Heart left ventricle (tissue), 16 donors: ENCODE measurements at regions not wholly inside any gene's neighbourhood (a gene's known extent, or its start where the extent isn't known, plus 50 kb on each side); places are given as distances from the start of the nearest gene placed in this dataset.
"Not testable (repeated sequence)": the region's sequence is repeated elsewhere in the genome, so short reads cannot be mapped to it uniquely, and the experiment has no call there.

Source experiments
- ATAC-seq, 4 donors: fragments of 200-7000 bp; cut with Tn5 transposase; one replicate each; pipeline ENCODE4 v1.9.1; 2020 to 2022; ENCODE audit warnings: moderate library complexity in 4 of 4, mild to moderate bottlenecking in 3 of 4, moderate number of reproducible peaks in 1 of 4
- DNase-seq, 5 donors: peaks; one replicate each; pipeline ENCODE4 v3.0.0-alpha.2; 2020
- H3K27ac ChIP-seq, 12 donors: fragments of 200-600 bp; sonication (generic) in 4 of 12; one replicate each; pipeline versions ENCODE4 v1.5.0 to v1.8.0; 2016 to 2022; ENCODE audit warnings: mild to moderate bottlenecking in 2 of 12
- H3K27me3 ChIP-seq, 9 donors: fragments of 200-600 bp; sonication (generic) in 2 of 9; one replicate each; pipeline versions ENCODE4 v1.5.1 to v1.8.0; 2016 to 2022; ENCODE audit warnings: mild to moderate bottlenecking in 3 of 9
- H3K36me3 ChIP-seq, 9 donors: fragments of 200-600 bp; sonication (generic) in 2 of 9; one replicate each; pipeline versions ENCODE4 v1.5.0 to v1.8.0; 2018 to 2022; ENCODE audit warnings: mild to moderate bottlenecking in 2 of 9
- H3K4me1 ChIP-seq, 12 donors: fragments of 200-600 bp; sonication (generic) in 4 of 12; one replicate each; pipeline versions ENCODE4 v1.5.0 to v1.8.0; 2016 to 2022; ENCODE audit warnings: mild to moderate bottlenecking in 3 of 12
- H3K4me3 ChIP-seq, 12 donors: fragments of 200-600 bp; sonication (generic) in 4 of 12; one replicate each; pipeline versions ENCODE4 v1.5.0 to v1.8.0; 2017 to 2022; ENCODE audit warnings: mild to moderate bottlenecking in 9 of 12, moderate library complexity in 4 of 12
- H3K9me3 ChIP-seq, 12 donors: fragments of 200-600 bp; sonication (generic) in 4 of 12; one replicate each; pipeline versions ENCODE4 v1.5.0 to v1.8.0; 2016 to 2022; ENCODE audit warnings: mild to moderate bottlenecking in 1 of 12
- CTCF ChIP-seq, 12 donors: fragments of 200-600 bp; sonication (generic) in 4 of 12; IDR thresholded peaks; one replicate each; pipeline versions ENCODE4 v1.5.0 to v1.8.0; 2018 to 2022; ENCODE audit warnings: antibody characterized with exemption in 12 of 12, mild to moderate bottlenecking in 5 of 12
- POLR2A ChIP-seq, 2 donors: fragments of 450-650 bp; IDR thresholded peaks; one replicate each; pipeline ENCODE4 v1.6.1; 2017; ENCODE audit warnings: antibody characterized with exemption in 2 of 2, mild to moderate bottlenecking in 2 of 2, moderate library complexity in 2 of 2
- WGBS, 4 donors: extraction: QIAGEN DNeasy Blood & Tissue Kit in 2 of 4; methylation state at CpG; one replicate each; pipeline versions ENCODE4 v1.1.5 to v1.1.7; 2013 to 2018; 5-methylcytosine and 5-hydroxymethylcytosine counted together
- intact Hi-C, 10 donors: fragments of 100-400 bp; cut with DNase I; formaldehyde crosslinking; loops; one replicate each; pipeline versions ENCODE4 v1.11.1 to v1.14.2; 2022
- donor health status: ischemic (EF 13 %, LVEDD 7.1; RV severe dilation, severe dysfunction).
- donor health status: healthy with polysubstance abuse.
- donor health status: DM: no; HTN: yes; CAD: no.
- donor health status: DM: no; HTN: no; CAD: no.
- donor health status: ischemic (EF 25% LVEDD 6.9; RV normal size, moderate dysfunction).
- donor health status: ischemic (EF 25% LVEDD 5.7; RV mildly dilated, moderate dysfunction).
- donor health status: healthy.
- donor health status: DM: yes; HTN: yes; CAD: no.
- donor health status: ischemic (EF 35%, LVEDD 5.7; RV mildly dilated, moderate dysfunction).
- donor health status: nonischemic (EF 11% LVEDD 7.7; RV severe dilation, severe dysfunction).
- donor health status: DM: yes; HTN: yes; CAD: no.
- donor health status: PGD.
- donor health status: ischemic (EF 29% LVEDD 5.4; RV normal size, mild dysfunction).
- donor health status: nonischemic (EF 23%, LVEDD 6.1; RV moderate dilation, normal function).

DNA sequence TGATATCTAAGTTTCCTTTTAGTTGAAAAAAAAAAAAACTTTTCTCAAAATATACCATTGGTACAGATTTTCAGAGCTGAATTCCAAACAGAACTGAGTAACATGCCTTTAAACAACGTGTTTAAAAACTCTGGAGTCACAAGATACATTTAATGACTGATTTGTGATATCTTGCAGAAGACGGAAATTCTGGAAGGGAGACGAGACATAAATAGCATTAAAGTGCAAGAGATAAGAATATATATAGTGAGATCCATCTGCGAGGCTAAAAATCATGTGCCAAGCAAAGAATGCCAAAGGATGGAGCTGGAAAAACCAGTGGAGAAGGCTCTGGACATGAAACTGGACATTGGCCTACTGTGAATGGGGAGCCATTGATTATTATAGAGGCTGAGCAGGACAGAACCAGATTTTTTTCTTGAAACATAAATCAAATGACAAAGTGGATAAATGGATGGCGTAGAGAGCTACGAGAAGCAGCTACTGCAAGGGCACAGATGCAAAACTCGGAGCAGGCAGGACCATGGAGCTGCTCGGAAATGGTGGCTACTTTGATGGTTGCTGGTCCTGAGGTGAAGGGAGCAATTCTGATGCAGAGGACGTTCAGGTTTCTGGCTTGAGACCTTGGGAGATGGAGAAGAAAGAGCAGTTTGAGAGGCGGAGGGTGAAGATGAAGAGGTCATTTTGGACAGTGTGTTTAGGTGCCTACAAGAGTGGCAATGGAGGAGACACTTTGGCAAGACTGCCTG is 88.8 kb downstream of the CPN2 start:
- H3K27me3 ChIP-seq, result no peaks in the 10 kb centered on the region
- no peaks in the 10 kb centered on the region for H3K36me3 ChIP-seq
- TF ChIP-seq POLR2A (IDR thresholded peaks at IDR 0.05) (no peak), CTCF (IDR thresholded peaks at IDR 0.05) (no peak)
- DNase-seq, result peak in 1 of 5 donors; percentile 4
- 75 to 79% (median 77%) methylated on average over 10 of the region's 10 CpGs for WGBS, 4 donors
- H3K4me3 ChIP-seq, result no peak overlapping the region
- H3K27ac ChIP-seq, result no peak overlapping the region
- peaks cover 5 to 36% (median 22%) of the 10 kb centered on the region in 12 donors for H3K4me1 ChIP-seq
- ATAC-seq, result no peak
- H3K9me3 ChIP-seq, result peaks cover 0 to 10% (median 6%) of the 10 kb centered on the region in 12 donors
- intact Hi-C loops, result no loop called here

GRCh38 chr3:194262925-194263305 is 88.2 kb downstream of the CPN2 start:
- Histone ChIP-seq H3K9me3 (peaks cover 0 to 8% (median 5%) of the 10 kb centered on the region in 12 donors), H3K4me1 (peaks cover 6 to 41% (median 28%) of the 10 kb centered on the region in 12 donors), H3K27ac (no peak overlapping the region), H3K36me3 (no peaks in the 10 kb centered on the region), H3K4me3 (no peak overlapping the region), H3K27me3 (no peaks in the 10 kb centered on the region)
- TF ChIP-seq CTCF (IDR thresholded peaks at IDR 0.05) (no peak), POLR2A (IDR thresholded peaks at IDR 0.05) (no peak)
- DNase-seq (no peak), ATAC-seq (no peak)
- intact Hi-C loops, result no loop called here
- WGBS, 4 donors, result 98% methylated on average over 5 of the region's 5 CpGs

GRCh38 chr3:194264631-194265504 is 86.3 kb downstream of the CPN2 start:
- not testable (repeated sequence) for H3K9me3 ChIP-seq, H3K36me3 ChIP-seq, H3K27me3 ChIP-seq, ATAC-seq
- 57 to 72% (median 64%) methylated on average over 26 to 37 of the region's 37 CpGs for WGBS, 4 donors
- Histone ChIP-seq H3K4me3 (peak overlapping the region in 4 of 12 donors; percentile 2 to 25 (median 4)), H3K4me1 (peaks cover 6 to 56% (median 41%) of the 10 kb centered on the region in 12 donors), H3K27ac (peak overlapping the region in 11 of 12 donors; percentile 56 to 93 (median 77))
- peak in 1 of 5 donors; percentile 22 for DNase-seq
- intact Hi-C loops, result loop anchor here in 9 of 10 donors (1.0 to 5.0 kb wide), 8 partner anchors 47 to 283 kb away; partner anchors contain the start of gene HES1 (in 2 of the 9)

GRCh38 chr3:194265505-194265892 is 85.6 kb downstream of the CPN2 start:
- WGBS, 4 donors, result 0 to 3% (median 1%) methylated on average over 15 to 19 of the region's 19 CpGs
- Histone ChIP-seq H3K4me1 (peaks cover 9 to 62% (median 47%) of the 10 kb centered on the region in 12 donors), H3K36me3 (no peaks in the 10 kb centered on the region), H3K9me3 (no peaks in the 10 kb centered on the region), H3K4me3 (peak overlapping the region in 4 of 12 donors; percentile 2 to 25 (median 6)), H3K27me3 (no peaks in the 10 kb centered on the region), H3K27ac (peak overlapping the region in 11 of 12 donors; percentile 56 to 93 (median 80))
- ATAC-seq, result peak; percentile 80 to 88 (median 81)
- TF ChIP-seq CTCF (IDR thresholded peaks at IDR 0.05) (peak in 1 of 12 donors; percentile 19), POLR2A (IDR thresholded peaks at IDR 0.05) (no peak)
- intact Hi-C loops, result loop anchor here in 9 of 10 donors (1.0 to 5.0 kb wide), 8 partner anchors 47 to 283 kb away; partner anchors contain the start of gene HES1 (in 2 of the 9)
- peak; percentile 93 to 97 (median 94) for DNase-seq
